22Rv1 (cell line): ENCODE measurements at regions not wholly inside any gene's neighbourhood (a gene's known extent, or its start where the extent isn't known, plus 50 kb on each side); places are given as distances from the start of the nearest gene placed in this dataset.

Experiments
- ZFX ChIP-seq: fragments of 450-650 bp; IDR thresholded peaks from 2 replicates; pipeline ENCODE4 v1.6.1; 2017; ENCODE audit warnings: antibody characterized with exemption, borderline replicate concordance
- TF ChIP-seq, protein P1 (sequence below): fragments of 450-650 bp; IDR thresholded peaks from 2 replicates; pipeline ENCODE4 v1.5.1; 2017; ENCODE audit warnings: mild to moderate bottlenecking

DNA sequence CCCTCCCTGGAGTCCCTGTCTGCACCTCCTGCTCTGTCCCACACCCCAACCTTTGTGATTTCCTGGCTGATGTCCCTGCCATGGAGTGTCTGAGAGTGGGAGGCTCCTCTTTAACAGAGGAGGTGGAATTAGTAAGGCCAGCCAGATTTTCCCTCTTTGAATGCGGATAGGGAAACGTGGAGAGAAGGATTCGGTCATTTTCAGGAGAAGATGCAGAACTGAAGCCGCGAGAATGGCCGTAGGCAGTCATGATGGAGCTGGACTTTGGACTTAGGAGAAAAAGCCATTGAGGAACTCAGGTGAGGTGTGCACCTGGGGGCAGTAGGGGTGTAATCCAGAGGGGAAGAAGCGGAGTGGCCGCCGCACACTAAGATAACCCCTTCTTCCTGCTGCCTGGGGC lies 138.1 kb upstream of the ATP10A start:
- TF ChIP-seq, protein P1, sequence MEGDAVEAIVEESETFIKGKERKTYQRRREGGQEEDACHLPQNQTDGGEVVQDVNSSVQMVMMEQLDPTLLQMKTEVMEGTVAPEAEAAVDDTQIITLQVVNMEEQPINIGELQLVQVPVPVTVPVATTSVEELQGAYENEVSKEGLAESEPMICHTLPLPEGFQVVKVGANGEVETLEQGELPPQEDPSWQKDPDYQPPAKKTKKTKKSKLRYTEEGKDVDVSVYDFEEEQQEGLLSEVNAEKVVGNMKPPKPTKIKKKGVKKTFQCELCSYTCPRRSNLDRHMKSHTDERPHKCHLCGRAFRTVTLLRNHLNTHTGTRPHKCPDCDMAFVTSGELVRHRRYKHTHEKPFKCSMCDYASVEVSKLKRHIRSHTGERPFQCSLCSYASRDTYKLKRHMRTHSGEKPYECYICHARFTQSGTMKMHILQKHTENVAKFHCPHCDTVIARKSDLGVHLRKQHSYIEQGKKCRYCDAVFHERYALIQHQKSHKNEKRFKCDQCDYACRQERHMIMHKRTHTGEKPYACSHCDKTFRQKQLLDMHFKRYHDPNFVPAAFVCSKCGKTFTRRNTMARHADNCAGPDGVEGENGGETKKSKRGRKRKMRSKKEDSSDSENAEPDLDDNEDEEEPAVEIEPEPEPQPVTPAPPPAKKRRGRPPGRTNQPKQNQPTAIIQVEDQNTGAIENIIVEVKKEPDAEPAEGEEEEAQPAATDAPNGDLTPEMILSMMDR, result no peak
- no peak for TF ChIP-seq ZFX
